Amniotic stem cell (primary cell): ENCODE measurements at regions not wholly inside any gene's neighbourhood (a gene's known extent, or its start where the extent isn't known, plus 50 kb on each side); places are given as distances from the start of the nearest gene placed in this dataset.

ENCODE experiments used
- DNase-seq: peaks from one replicate; lab custom pipeline; 2025; lab: John Stamatoyannopoulos, UW

GRCh38 chr16:54362591-54363206 lies 76.1 kb upstream of the IRX3 start:
- no peak for DNase-seq

DNA sequence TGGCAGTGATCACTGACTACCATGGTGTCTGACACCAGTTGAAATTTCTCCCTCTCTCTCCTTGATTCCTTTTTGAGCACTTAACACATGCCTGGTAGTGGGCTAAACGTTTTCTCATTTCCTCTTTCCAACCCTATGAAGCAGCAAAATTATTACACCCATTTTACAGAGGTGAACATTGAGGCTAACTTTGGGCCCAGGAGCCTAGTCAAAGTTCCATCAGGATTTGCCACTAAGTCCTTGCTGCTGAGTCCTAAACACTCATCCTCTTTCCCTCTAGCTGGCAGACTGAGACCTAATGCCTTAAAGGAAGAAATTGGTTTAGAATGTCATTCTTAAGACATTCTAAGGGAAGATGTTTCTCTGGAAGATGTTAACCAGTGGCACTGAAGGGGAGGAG lies 74.7 kb upstream of the IRX3 start:
- DNase-seq: no peak

GRCh38 chr16:54360681-54361080 lies 74.1 kb upstream of the IRX3 start:
- no peak for DNase-seq

DNA sequence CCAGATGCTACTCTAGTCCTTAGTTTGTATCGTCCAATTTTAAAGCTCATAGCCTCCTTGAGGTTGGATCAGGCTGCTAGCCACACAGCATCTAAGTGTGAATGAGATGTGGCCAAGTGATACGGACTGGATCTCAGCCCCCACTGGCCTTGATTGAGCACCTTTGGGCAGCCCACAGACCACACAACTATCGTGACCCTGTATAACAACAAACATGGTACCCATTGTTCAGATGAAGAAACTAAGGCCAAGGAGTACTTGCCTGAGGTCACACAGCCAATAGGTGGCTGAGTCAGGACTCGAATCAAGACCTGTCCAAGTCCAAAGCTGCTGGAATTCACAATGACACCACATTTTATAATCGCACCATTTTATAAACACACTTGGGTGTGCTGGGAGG lies 73.0 kb upstream of the IRX3 start:
- DNase-seq: no peak

DNA sequence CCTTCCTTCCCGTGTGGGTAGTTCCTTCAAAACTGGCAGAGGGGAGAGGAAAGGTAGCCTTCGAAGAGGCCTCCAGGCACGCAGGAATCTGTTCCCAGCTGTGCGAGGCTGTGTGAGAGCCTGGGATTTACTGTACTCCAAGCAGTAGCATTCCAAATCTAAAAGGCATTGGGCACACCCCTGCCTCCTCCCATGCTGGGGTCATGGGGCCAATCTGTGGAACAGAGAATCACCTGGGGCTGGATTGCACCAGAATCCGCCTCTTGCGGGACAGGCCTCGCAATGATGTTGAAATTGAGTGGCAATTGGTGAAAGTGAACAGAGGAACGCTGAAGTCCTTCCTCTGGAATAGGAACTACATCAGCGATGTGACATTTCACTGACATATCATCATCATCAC lies 72.5 kb upstream of the IRX3 start:
- no peak for DNase-seq

DNA sequence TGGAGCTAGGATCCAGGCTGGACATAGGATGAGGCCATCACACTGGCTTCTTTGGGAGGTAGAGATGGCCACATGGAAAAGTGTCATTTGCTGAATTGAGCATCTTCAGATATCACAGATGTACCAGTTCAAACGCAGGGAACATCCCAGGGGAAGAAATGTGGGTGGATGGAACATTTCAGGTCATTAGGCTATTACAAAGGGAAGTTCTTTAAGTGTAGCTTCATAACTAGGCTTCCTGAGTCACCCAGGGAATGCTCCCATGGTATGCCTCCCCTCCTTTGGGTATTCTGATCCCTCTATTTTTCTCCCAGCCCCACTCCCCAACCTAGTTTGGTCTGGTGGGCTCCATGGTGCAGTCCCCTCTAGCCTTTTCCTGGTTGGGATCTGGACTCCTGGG lies 69.8 kb upstream of the IRX3 start:
- no peak for DNase-seq

- DNase-seq: no peak
Observed at GRCh38 chr16:54355251-54355650, 68.7 kb upstream of the IRX3 start.

DNA sequence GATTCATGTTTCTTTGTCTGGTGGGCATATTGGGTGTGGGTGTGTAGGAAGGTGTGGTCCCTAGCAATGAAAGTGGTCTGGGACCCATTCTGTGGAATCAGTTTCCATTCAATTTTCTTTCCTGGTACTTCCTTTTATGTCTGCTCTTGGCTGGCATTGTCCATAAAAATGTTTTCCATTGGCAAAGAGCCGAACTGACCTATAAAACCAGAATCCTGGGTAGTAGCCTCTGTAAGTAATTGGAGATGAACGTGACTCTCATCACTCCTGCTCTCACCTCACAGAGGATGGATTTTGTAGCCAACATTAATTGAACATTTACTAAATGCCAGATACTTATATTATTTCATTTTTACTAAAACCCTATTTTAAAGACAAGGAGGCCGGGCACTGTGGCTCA lies 66.5 kb upstream of the IRX3 start:
- no peak for DNase-seq

DNA sequence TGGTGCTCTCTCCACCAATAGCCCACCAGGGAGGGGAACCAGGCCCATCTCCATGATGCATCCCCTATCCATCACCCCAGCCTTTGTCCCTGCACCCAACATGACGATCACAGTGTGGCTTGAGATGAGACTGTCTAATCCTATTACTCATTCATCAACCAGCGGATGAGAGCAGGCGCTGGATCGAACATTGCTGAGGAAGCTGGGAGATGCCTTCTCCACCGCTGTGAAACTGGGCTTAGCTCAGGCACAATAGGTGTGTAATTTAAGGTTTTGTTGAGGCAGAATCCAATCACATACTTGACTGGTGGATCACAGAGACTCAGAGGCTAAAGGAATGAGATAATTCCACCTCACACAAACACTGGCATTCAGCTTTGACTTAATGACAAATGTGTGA lies 64.6 kb upstream of the IRX3 start:
- no peak for DNase-seq

GRCh38 chr16:54347961-54348360 lies 61.4 kb upstream of the IRX3 start:
- DNase-seq: no peak

GRCh38 chr16:54346041-54346440 lies 59.5 kb upstream of the IRX3 start:
- no peak for DNase-seq

- DNase-seq: no peak
Observed at GRCh38 chr16:54344646-54345630, 58.4 kb upstream of the IRX3 start.

- no peak for DNase-seq
Observed at GRCh38 chr16:54342966-54343365, 56.4 kb upstream of the IRX3 start.

DNA sequence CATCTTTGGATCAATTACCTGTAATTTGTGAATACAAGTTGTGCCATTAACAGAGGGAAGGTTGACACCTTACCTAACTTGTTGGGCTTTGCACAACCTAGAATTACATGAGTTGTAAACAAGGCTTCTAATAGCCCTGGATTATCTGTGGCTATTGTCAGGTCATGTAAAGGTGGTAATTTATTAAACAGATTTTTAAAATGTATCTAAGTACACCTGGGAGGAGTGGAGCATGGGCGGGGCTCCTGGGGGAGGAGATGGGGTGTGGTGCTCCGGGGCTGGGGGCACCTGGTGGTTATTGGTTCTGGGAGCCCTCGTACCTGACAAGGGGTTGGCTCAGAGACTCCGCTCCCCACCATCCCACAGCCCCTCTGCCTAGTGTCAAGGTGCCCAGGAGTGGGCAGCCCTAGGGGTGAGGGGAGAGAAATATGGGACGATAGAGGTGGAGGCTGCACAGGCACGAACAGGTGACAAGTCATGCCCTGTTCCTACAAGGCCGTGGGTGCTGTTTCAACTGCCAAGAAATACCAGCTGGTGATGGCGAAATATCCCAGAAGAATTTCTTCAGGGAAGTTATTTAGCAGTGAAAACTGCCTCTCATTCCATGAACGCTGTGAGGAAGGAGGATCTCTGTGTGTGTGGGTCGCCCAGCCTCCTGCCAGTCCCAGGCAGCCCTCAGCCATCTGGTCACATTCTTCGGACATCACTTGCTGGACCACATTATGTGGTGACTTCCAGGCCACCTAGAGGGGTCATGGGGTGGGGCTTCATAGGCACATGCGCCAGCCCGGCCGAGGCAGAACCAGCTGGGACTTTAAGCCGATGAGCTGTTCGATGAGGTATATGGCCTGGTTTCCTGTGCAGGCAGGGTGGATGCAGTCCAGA lies 55.5 kb upstream of the IRX3 start:
- no peak for DNase-seq

- no peak for DNase-seq
Observed at GRCh38 chr16:54340531-54340930, 53.9 kb upstream of the IRX3 start.

- no peak for DNase-seq
Observed at GRCh38 chr16:54336631-54337204, 50.1 kb upstream of the IRX3 start.
